ENCODE measurements at regions not wholly inside any gene's neighbourhood (a gene's known extent, or its start where the extent isn't known, plus 50 kb on each side); places are given as distances from the start of the nearest gene placed in this dataset.
"Not testable (repeated sequence)": the region's sequence is repeated elsewhere in the genome, so short reads cannot be mapped to it uniquely, and the experiment has no call there.

DNA sequence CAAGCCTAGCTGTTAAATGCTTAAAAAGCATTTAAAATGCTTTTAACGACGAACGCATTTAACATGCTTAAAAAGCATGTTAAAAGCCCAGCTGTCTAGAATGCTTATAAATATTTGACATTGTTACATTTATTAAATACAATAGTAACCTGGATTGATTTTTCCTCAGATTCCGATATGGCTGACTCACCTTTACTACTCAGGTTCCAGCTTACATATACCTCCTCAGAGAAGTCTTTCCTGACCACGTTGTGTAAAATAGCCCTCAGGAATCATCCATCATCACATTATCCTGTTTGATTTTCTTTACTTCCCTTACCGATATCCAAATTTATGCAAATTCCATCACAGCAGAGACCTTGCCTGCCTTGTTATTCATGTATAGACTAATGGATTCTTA, 51.4 kb downstream of the SLC41A2 start:
- DNase-seq: no peak

DNA sequence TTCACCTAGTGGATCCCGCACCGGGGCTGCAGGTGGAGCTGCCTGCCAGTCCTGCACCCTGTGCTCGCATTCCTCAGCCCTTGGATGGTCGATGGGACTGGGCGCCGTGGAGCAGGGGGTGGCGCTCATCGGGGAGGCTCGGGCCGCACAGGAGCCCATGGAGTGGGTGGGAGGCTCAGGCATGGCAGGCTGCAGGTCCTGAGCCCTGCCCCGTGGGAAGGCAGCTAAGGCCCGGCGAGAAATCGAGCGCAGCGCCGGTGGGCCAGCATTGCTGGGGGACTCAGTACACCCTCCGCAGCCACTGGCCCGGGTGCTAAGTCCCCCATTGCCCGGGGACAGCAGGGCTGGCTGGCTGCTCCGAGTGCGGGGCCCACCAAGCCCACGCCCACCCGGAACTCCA, 52.6 kb downstream of the SLC41A2 start:
- not testable (repeated sequence) for DNase-seq

DNA sequence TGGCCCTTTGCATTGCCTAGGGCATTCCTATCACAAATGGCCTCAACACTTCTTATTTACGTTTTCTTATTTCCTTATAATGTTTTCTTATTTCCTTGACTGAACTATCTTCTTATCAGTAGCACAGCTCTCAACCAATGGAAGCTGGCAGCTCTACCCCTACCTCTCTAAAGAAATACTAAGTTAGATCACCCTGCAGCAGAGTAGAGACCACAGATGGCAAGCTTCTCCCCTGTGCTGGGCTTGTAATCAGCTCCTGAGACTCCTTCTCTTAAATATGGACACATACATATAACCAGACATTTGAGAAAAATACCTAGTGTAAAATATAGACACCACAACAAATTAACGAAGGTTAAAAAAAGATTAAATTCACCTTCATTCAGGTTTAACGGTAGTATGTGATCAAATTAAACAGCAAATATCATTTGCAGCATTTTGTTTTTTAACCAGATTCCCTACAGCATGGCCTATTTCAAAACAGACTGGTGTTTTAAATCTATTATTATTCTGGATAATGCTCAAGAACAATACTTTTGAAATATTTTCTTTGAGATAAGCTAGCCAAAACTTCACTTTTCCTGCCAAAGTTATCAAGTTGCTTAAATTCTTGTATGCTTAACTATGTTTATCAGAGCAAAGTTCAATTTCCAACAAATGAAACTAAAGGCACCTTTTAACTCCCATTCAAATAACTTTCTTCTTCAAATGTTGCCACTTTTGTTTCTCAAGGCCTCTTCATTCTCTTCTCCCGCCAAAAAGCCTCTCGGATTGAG, 54.3 kb downstream of the SLC41A2 start:
- DNase-seq: no peak

DNA sequence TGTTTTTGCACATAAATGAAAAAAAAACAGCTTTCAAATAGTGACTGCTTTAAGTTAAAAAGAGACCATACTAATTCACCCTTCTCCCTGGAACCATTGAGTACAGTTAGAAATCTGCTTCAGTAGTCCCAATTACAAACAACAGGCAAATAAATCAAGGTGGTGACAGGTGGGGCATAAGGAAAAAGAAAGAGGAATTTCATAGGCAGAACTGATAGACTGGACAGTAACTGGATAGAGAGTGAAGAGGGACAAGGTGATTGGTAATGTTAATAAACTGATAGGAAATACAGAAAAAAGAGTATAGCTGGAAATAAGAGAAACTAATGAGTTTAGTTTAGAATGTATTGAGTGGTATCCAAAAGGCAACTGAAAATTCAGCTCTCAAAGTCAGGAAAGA, 56.0 kb downstream of the SLC41A2 start:
- no peak for DNase-seq

DNA sequence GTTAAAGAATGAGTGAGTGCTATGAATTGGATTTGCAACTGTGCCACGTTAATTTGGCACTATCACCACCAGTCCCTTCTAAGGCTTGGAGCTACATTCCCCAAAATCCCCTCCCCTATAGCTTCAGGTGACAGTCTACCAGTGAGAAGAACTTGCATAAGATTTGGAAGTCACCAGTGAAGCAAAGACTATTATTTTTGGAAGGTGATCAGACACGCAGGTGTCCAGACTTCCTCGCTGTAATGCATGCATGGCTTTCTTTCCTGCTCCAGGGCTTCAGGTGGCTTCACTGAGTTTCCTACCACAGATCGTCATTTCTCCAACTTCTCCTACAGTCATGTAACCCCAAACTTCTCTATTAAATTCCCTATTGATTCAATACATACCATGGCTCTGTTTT, 61.4 kb downstream of the SLC41A2 start:
- no peak for DNase-seq

DNA sequence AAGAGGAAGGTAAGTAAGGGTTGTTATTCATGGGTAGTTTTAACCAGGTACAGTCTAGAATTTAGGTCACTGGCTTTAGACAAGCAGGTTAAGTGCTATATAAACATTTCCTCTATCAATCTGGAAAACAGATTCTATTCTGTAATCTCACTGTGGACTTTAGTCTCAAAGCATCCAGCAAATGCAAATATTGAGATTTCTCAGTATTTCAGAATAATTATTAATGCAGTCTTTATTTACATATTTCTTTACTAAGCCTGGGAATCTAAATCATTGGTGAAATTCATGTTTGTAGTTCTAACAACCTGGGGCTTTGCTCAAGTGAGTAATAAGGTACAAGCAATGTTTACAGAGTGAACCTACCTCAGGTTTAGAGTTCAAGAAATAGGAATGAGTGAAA, 61.9 kb downstream of the SLC41A2 start:
- no peak for DNase-seq

DNA sequence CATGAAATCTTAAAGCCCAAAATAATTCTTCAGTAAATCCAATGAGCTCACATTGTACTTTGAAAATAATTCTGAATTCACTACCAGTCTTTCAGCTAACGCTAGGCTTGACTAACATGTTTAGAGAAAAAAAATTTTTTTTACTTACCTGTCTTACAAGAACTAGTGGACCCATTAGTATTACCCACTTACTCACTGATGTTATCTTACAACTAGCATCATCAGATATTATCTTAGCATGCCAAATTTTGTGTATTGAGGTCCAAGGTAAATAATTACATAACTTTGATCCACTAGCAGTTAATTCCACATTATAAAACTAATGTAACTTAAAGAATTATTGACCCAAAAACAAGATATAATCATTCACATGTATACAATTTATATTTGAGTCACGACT, 62.7 kb downstream of the SLC41A2 start:
- no peak for DNase-seq

DNA sequence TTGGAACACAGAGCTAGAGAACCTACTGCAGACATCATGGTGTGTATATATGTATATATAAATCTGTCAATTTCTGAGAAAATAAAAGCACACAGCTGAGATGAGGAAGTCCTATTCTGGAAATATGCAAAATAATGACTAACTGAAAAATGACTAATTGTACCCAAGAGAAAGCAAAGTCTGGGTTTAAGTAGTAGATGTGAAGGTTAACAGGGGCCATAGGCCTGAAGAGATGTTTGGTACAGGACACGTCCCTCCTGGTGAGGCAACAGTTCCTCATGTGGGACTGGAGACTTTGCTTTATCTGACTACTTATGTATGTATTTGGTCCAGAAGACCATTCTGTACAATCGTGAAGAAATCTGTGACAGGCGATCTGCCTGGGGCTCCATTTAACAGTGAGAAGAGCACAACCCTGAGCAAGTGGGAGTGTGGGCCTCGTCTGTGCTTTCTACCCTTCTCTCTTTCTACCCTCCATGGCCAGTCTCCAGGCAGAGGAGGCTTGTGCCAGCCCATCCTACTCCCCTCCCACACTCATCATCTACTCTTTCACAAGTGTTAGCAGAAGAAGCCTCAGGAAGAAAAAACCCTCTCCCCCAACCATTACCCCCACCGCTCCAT, 67.5 kb downstream of the SLC41A2 start:
- no peak for DNase-seq

DNA sequence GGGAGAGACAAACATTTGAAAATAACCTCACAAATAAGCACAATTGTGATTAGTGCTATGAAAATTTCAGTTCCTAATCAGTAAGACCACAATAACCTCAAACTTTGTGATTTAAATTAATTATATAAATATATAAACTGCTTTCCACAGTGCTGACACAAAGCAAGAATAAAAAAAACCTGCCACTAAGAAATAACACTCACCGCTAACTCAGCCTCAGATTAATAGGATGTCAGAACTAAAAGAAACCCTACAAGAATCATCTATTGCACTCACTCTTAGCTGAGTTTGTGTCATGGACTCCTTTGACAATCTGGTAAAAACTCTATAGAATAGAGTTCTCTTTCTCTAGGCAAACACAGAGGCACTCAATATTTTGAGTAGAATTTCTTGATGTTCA, 68.4 kb downstream of the SLC41A2 start:
- no peak for DNase-seq

DNA sequence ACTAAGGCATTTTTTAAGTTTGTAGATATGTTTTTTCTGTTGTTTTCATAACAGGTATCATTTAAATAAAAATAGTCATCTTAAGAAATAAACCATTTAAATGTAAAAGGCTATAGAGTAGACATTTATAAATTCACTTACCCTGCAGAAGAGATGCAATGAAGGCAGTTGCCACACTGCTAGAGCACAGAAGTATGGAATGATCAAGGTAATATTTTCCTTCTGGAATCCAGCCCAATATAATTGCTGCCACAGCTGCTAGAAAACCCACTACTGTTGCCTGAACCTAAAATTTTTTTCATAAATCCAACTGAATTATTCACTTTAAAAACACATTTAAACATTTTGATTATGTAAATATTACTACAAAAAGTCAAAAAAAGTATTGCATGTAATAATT, 69.2 kb downstream of the SLC41A2 start:
- DNase-seq: no peak

DNA sequence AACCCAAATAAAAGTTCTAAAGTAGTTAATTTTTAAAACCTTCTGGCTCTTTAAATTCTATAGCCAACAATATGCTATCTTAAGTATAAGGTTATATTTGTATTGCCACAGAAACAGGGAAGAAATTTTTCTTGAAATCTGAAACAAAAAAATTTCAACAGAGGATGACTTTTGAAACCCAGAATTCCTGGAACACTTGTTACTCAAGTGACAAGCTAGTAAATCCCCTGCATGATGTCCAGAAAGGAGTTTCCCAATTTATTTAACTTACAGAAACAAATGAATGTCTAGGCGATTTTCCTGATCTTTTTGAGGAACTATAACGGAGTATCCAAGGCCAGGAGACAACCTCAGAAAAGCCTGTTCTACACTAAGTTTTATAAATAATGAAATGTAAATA, 69.6 kb downstream of the SLC41A2 start:
- DNase-seq: no peak

DNA sequence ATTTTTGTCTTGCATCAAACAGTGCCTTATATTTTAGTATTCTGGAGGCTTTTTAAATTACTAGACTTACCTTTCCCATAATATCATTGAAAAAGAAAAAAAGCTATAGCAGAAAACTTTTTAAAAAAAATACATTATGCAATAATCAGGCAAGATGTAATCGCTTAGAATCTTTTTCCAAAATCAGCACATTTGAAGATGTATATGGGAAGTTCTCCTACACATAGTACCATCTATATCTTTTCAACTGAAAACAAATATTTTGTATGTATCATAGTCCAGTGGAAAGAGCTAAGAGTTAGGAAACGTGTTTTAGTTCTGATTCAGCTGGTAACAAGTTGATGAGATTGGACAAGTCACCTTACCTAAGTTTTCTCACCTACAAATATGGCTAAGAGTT, 70.6 kb downstream of the SLC41A2 start:
- no peak for DNase-seq

DNA sequence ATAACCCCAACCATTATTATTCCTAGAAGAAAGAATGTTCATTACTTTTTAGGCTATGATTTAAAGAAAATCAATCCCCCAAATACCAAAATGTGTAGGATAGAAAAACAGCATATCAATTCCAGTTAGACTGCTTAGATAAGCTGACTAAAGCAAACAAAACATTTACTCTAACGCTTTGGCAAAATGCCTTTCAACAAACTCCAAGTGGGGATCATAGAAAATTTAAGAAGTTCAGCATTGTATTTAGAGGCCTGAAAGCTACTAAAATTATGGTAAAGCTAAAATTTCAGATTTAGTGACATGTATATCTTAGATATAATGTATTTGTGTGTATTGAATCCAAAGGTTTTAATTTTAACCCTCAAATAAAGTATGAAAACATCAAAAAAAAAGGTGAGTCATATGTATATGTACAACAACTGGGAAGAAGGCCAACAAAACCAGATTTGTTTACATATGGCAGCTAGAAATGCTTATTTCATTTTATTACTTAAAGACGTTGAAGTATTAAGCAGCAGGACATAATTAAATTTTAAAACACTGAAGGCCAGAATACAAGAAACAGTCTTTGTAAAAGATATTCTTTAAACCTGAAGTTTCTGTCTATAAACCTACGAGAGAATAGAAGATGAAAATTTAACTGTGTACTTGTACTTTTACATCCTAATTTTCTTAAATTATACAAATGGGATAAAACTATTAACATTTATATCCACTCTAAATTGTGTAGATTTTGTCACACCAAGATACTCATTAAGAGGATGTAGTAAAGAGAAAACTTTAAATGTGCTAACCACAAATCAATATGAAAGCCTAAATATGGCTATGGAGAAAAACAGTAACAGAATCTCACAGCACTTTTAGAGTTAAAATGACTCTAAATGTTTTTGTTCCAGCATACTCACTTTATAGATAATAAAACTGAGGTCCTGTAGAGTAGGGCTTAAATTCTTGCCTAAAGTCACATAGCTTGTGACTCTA, 71.4 kb downstream of the SLC41A2 start:
- no peak for DNase-seq

DNA sequence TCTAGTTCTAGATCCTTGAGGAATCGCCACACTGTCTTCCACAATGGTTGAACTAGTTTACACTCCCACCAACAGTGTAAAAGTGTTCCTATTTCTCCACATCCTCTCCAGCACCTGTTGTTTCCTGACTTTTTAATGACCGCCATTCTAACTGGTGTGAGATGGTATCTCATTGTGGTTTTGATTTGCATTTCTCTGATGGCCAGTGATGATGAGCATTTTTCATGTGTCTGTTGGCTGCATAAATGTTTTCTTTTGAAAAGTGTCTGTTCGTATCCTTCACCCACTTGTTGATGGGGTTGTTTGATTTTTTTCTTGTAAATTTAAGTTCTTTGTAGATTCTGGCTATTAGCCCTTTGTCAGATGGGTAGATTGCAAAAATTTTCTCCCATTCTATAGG, 79.2 kb downstream of the SLC41A2 start:
- not testable (repeated sequence) for DNase-seq

DNA sequence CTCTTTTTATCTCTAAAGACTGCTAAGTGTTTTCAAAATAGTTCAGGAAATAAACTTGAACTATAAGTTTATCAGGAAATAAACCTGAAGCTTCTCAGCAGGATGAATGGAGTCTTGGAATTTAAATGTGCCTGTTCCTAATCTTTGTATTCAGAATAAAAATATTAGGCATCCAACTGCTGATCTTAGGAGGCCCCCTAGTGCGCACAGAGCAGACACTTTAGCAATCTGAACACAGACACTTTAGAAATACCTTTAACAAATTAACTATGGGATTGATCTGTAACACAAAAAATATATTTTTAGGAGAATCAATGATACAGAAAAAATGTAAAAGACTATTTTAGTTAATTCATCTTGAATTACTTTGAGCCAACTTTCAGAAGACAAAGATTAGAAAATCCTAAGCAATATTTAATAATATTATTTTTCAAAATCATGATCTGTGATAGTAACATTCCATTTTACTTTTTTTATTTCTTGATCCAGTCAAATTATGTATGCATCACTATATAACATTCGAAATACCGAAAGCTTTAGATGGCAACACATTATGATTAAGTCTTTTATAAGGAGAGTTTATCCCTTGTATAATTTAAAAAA, 80.9 kb downstream of the SLC41A2 start:
- peak; percentile 33 for DNase-seq

DNA sequence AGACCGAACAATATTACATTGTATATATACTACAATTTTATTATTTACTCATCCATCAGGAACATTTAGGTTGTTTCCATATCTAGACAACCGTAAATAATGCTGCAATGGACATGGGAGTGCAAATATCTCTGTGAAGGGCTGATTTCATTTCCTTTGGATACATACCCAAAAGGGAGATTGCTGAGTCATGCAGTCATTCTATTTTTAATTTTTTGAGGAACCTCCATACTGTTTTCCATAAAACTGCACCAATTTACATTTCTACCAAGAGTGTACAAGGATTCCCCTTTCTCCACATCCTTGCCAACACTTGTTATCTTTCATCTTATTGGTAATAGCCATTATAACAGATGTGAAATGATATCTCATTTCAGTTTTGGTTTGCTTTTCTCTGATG, 84.7 kb downstream of the SLC41A2 start:
- DNase-seq: no peak

DNA sequence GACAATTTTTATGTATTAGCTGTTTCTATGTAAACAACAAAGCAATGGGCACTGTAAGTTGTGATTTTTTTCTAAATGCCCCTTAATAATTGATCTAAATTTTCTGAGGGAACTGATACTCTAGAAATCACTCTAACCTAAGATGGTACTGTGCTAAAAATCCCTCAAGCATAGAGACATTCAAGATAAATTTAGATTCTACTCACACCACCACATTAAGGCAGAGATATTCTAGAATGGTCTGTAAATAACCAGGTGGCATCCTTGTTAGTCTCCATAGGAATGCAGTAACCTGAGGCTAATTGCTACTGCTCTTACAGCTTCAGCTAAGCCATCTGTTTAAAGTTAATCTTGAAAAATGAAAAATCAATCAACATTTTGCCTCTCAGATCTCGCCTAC, 87.3 kb downstream of the SLC41A2 start:
- no peak for DNase-seq

DNA sequence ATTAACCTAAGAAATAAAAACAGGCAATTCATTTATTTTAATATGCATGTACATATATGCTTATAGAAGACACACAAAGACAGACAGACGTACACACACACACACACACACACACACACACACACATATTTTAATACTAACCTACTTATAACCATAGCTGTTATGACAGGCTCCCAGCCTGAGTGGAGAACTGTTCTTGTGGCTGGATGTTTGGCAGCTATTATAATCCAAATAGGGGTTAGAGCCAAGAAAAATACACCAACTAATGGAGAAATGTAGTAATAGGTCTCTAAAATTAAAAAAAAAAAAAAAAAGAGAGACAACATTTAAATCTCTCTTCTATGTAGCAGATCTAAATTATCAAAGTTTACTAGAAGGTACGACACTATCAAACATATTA, 91.8 kb downstream of the SLC41A2 start:
- DNase-seq: no peak

DNA sequence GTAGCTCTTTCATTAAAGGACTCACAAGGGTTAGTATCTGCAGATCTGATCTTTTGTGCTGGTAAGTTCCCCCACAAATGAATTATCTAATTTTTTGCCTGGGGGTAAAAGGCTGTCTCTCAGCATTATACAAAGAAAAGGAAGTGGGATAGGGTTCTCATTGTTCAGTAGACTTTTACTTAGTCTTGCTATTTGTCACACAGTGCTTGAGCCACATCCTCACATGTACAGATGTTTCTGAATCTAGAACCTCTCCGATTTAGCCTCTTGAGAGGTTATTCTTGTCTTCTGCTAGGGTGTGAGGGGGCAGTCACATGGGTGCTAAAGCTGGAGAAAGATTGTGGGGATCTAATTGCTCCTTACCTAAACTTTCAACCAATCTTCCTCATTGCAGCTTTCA, 93.0 kb downstream of the SLC41A2 start:
- DNase-seq: peak; percentile 33

DNA sequence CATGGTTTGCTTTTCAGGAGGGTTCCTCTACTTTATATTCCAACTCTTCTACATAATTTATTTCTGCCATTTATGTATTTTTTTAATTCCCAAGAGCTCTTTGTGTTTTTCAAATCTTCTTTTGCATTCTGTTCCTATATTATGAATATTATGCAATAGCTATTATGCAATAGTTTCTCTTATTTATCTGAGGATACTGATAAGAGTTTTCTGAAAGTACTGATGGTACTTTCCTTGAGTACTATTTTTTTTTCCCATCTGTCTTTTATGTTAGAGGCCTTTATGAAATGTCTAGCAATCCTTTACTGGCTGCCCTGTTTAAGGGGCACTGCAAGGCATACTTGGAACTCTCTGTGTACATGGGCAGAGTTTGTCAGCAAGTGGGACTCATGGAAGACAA, 93.4 kb downstream of the SLC41A2 start:
- DNase-seq: no peak

DNA sequence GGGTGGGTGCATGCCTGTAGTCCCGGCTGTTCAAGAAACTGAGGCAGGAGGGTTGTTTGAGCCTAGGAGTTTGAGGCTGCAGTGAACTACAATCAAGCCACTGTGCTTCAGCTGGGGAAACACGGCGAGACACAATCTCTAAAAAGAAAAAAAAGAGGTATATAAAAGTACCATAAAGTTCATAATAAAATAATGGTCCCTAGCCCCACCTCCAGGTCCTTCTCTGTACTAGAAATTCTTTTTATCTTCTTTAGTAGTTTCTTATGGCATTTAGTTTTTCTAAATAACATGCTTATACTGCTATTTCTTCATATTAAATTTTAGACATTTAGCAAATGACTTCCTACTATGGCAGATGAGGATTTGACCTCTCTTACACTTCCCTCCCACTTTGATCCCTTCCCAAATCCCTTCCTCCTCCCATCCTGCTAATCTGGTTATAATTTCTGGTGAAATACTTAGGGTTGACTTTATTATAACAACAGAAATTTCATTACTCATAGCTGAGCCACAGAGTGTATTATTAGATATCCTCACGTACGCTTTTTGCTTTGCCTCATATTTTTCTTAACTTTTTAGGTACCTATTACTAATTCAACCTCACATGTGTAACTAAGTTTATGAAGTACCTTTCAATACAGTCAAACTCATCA, 94.7 kb downstream of the SLC41A2 start:
- no peak for DNase-seq
